ENCODE measurements at regions not wholly inside any gene's neighbourhood (a gene's known extent, or its start where the extent isn't known, plus 50 kb on each side); places are given as distances from the start of the nearest gene placed in this dataset.

- TF ChIP-seq POLR2A (IDR thresholded peaks at IDR 0.05) (no peak), CTCF (IDR thresholded peaks at IDR 0.05) (no peak), EP300 (IDR thresholded peaks at IDR 0.05; ENCODE audit: low read depth) (no peak), POLR2AphosphoS5 (IDR thresholded peaks at IDR 0.05) (no peak)
These were observed 189.4 kb downstream of the TJP1 start for GRCh38 chr15:29632671-29633406.
